Parathyroid adenoma (tissue), 2 donors: ENCODE measurements at regions not wholly inside any gene's neighbourhood (a gene's known extent, or its start where the extent isn't known, plus 50 kb on each side); places are given as distances from the start of the nearest gene placed in this dataset.
"Not testable (repeated sequence)": the region's sequence is repeated elsewhere in the genome, so short reads cannot be mapped to it uniquely, and the experiment has no call there.

ENCODE experiments used
- H2AFZ ChIP-seq: fragments of 300-600 bp; sonication (generic); one replicate; pipeline ENCODE4 v1.7.0; 2017; ENCODE audit warnings: antibody characterized with exemption, mild to moderate bottlenecking
- H3K27ac ChIP-seq: fragments of 300-600 bp; sonication (generic); one replicate; pipeline ENCODE4 v1.7.0; 2017
- H3K27me3 ChIP-seq: fragments of 300-600 bp; sonication (generic); one replicate; pipeline ENCODE4 v1.7.0; 2017; ENCODE audit warnings: low read length; ENCODE audit not compliant: control insufficient read depth, insufficient read depth
- H3K36me3 ChIP-seq: fragments of 300-600 bp; sonication (generic); one replicate; pipeline ENCODE4 v1.7.0; 2017; ENCODE audit warnings: low read length; ENCODE audit not compliant: control insufficient read depth, insufficient read depth
- H3K4me1 ChIP-seq: fragments of 300-600 bp; sonication (generic); one replicate; pipeline ENCODE4 v1.7.0; 2017; ENCODE audit warnings: control low read depth
- H3K4me2 ChIP-seq: fragments of 300-600 bp; sonication (generic); one replicate; pipeline ENCODE4 v1.7.0; 2017; ENCODE audit warnings: low read length
- H3K4me3 ChIP-seq: fragments of 300-600 bp; sonication (generic); one replicate; pipeline ENCODE4 v1.7.0; 2017; ENCODE audit warnings: low read depth, low read length
- H3K79me2 ChIP-seq: fragments of 300-600 bp; sonication (generic); one replicate; pipeline ENCODE4 v1.7.0; 2017; ENCODE audit warnings: control low read depth
- H3K9ac ChIP-seq: fragments of 300-600 bp; sonication (generic); one replicate; pipeline ENCODE4 v1.7.0; 2017; ENCODE audit warnings: mild to moderate bottlenecking
- H3K9me3 ChIP-seq: fragments of 300-600 bp; sonication (generic); one replicate; pipeline ENCODE4 v1.7.0; 2017; ENCODE audit warnings: low read length; ENCODE audit not compliant: control insufficient read depth
- CTCF ChIP-seq: fragments of 300-600 bp; sonication (generic); IDR thresholded peaks from one replicate; pipeline ENCODE4 v1.7.0; 2017; ENCODE audit warnings: antibody characterized with exemption, mild to moderate bottlenecking
- donor health status: primary hyperparathyroidism.

GRCh38 chr2:107747964-107748583 is 78.6 kb upstream of the RGPD4 start:
- H3K9ac ChIP-seq, result no peak overlapping the region
- TF ChIP-seq CTCF, result no peak
- no peak overlapping the region for H3K27ac ChIP-seq
- H3K4me1 ChIP-seq, result no peaks in the 10 kb centered on the region
- no peaks in the 10 kb centered on the region for H3K9me3 ChIP-seq
- no peak overlapping the region for H2AFZ ChIP-seq
- no peaks in the 10 kb centered on the region for H3K36me3 ChIP-seq
- H3K4me2 ChIP-seq, result no peak overlapping the region
- no peaks in the 10 kb centered on the region for H3K27me3 ChIP-seq
- no peaks in the 10 kb centered on the region for H3K79me2 ChIP-seq
- no peak overlapping the region for H3K4me3 ChIP-seq

GRCh38 chr2:107751936-107752335 is 74.8 kb upstream of the RGPD4 start:
- Histone ChIP-seq H3K4me2 (no peak overlapping the region), H3K9me3 (no peaks in the 10 kb centered on the region), H3K4me3 (no peak overlapping the region), H3K79me2 (no peaks in the 10 kb centered on the region), H3K4me1 (no peaks in the 10 kb centered on the region), H3K9ac (no peak overlapping the region), H3K27ac (no peak overlapping the region), H2AFZ (no peak overlapping the region), H3K27me3 (no peaks in the 10 kb centered on the region), H3K36me3 (no peaks in the 10 kb centered on the region)
- no peak for TF ChIP-seq CTCF

GRCh38 chr2:107753806-107754205 is 72.9 kb upstream of the RGPD4 start:
- H2AFZ ChIP-seq, H3K9me3 ChIP-seq, H3K79me2 ChIP-seq, H3K36me3 ChIP-seq, H3K27ac ChIP-seq, H3K4me2 ChIP-seq, H3K9ac ChIP-seq, H3K27me3 ChIP-seq, H3K4me3 ChIP-seq, H3K4me1 ChIP-seq: not testable (repeated sequence)

GRCh38 chr2:107757223-107757622 is 69.5 kb upstream of the RGPD4 start:
- Histone ChIP-seq H3K27ac (no peak overlapping the region), H3K4me3 (no peak overlapping the region), H3K4me1 (no peaks in the 10 kb centered on the region), H3K27me3 (no peaks in the 10 kb centered on the region), H3K36me3 (no peaks in the 10 kb centered on the region), H2AFZ (no peak overlapping the region), H3K4me2 (no peak overlapping the region), H3K79me2 (no peaks in the 10 kb centered on the region), H3K9ac (no peak overlapping the region), H3K9me3 (no peaks in the 10 kb centered on the region)
- TF ChIP-seq CTCF, result no peak

GRCh38 chr2:107760620-107761364 is 65.9 kb upstream of the RGPD4 start:
- Histone ChIP-seq H3K4me2 (no peak overlapping the region), H3K4me3 (no peak overlapping the region), H3K4me1 (no peaks in the 10 kb centered on the region), H3K27ac (no peak overlapping the region), H3K9me3 (no peaks in the 10 kb centered on the region), H3K36me3 (no peaks in the 10 kb centered on the region), H3K27me3 (no peaks in the 10 kb centered on the region), H2AFZ (no peak overlapping the region), H3K79me2 (no peaks in the 10 kb centered on the region), H3K9ac (no peak overlapping the region)
- TF ChIP-seq CTCF, result no peak
